Panc1 (cell line): ENCODE measurements at regions not wholly inside any gene's neighbourhood (a gene's known extent, or its start where the extent isn't known, plus 50 kb on each side); places are given as distances from the start of the nearest gene placed in this dataset.

Experiments
- ATAC-seq: fragments of 200-7000 bp; cut with Tn5 transposase; 2 replicates; pipeline ENCODE4 v1.9.1; 2020; ENCODE audit warnings: mild to moderate bottlenecking, moderate library complexity
- BruUV-seq: library from RNA; stranded (reverse); fragments of 400-500 nt; replicated peaks from 2 replicates; lab custom pipeline; 2021; lab: Mats Ljungman, UMichigan
- CTCF ChIA-PET: fragments of 300-600 bp; sonication (Branson Sonifier 250); formaldehyde crosslinking; loops from one replicate; lab custom pipeline; 2022; ENCODE audit warnings: antibody characterized with exemption; lab: Charles Lee
- POLR2A ChIA-PET: fragments of 300-600 bp; sonication (Branson Sonifier 250); formaldehyde crosslinking; loops from one replicate; lab custom pipeline; 2022; ENCODE audit warnings: antibody characterized with exemption; lab: Charles Lee
- DNase-seq: peaks from one replicate; pipeline ENCODE4 v3.0.0-alpha.2; 2010; ENCODE audit warnings: low read depth, low spot score
- H3K27ac ChIP-seq: 2 replicates; pipeline ENCODE4 v1.5.1; 2011; ENCODE audit warnings: mild to moderate bottlenecking, low read length, inconsistent platforms
- H3K27me3 ChIP-seq: fragments of 200-500 bp; sonication (Bioruptor generic); 2 replicates; pipeline ENCODE4 v1.6.0; 2014; ENCODE audit warnings: low read length, inconsistent platforms; ENCODE audit not compliant: control insufficient read depth, insufficient read depth
- H3K36me3 ChIP-seq: fragments of 200-500 bp; sonication (Bioruptor generic); 2 replicates; pipeline ENCODE4 v1.5.1; 2014; ENCODE audit warnings: inconsistent platforms, mild to moderate bottlenecking, low read length, moderate library complexity; ENCODE audit not compliant: control insufficient read depth, insufficient read depth
- H3K4me1 ChIP-seq: 2 replicates; pipeline ENCODE4 v1.5.1; 2011; ENCODE audit warnings: inconsistent platforms, mild to moderate bottlenecking, low read length, moderate library complexity; ENCODE audit not compliant: control insufficient read depth, insufficient read depth
- H3K4me3 ChIP-seq, 2 experiments: 2 replicates each; pipeline ENCODE4 v1.5.1; 2011 to 2012; ENCODE audit warnings: low read depth in 2 of 2, low read length in 2 of 2, mild to moderate bottlenecking in 2 of 2, inconsistent platforms in 1 of 2, moderate library complexity in 1 of 2
- H3K9me3 ChIP-seq: fragments of 200-500 bp; sonication (Bioruptor generic); 2 replicates; pipeline ENCODE4 v1.5.1; 2014; ENCODE audit warnings: low read depth, mild to moderate bottlenecking, inconsistent platforms, low read length, moderate library complexity; ENCODE audit not compliant: control insufficient read depth, insufficient read depth
- CTCF ChIP-seq: fragments of 450-650 bp; IDR thresholded peaks from 2 replicates; pipeline ENCODE4 v1.5.1; 2017; ENCODE audit warnings: mild to moderate bottlenecking
- POLR2AphosphoS5 ChIP-seq: IDR thresholded peaks from 2 replicates; pipeline ENCODE4 v1.6.1; 2012; ENCODE audit warnings: mild to moderate bottlenecking, low read depth, low read length, moderate library complexity
- SIN3A ChIP-seq: IDR thresholded peaks from 2 replicates; pipeline ENCODE4 v1.6.1; 2012; ENCODE audit warnings: low read depth, mild to moderate bottlenecking, low read length, moderate library complexity, borderline replicate concordance; ENCODE audit not compliant: insufficient read depth
- TCF7L2 ChIP-seq: IDR thresholded peaks from 2 replicates; pipeline ENCODE4 v1.6.1; 2011; ENCODE audit warnings: mild to moderate bottlenecking, low read depth, low read length, inconsistent platforms
- in situ Hi-C: cut with HindIII; loops from 2 replicates; pipeline ENCODE4 v1.10.0; 2016; ENCODE audit warnings: low sequenced_read_pairs, low pct_unique_long_range_greater_than_20kb
- intact Hi-C: fragments of 100-400 bp; cut with micrococcal nuclease; formaldehyde crosslinking; loops from one replicate; pipeline ENCODE4 v1.10.0; 2022; ENCODE audit not compliant: unreplicated experiment
- TF ChIP-seq, protein P1 (sequence below), 2 experiments: IDR thresholded peaks; 2 replicates each; pipeline ENCODE4 v1.6.1; 2011 to 2012; ENCODE audit warnings: low read depth in 2 of 2, control low read depth in 1 of 2, low read length in 1 of 2, mild to moderate bottlenecking in 1 of 2, moderate library complexity in 1 of 2; ENCODE audit not compliant: insufficient read depth in 1 of 2

- no peaks in the 10 kb centered on the region for H3K36me3 ChIP-seq
- TF ChIP-seq SIN3A (no peak), TCF7L2 (no peak), POLR2AphosphoS5 (no peak), CTCF (no peak)
- TF ChIP-seq, protein P1, sequence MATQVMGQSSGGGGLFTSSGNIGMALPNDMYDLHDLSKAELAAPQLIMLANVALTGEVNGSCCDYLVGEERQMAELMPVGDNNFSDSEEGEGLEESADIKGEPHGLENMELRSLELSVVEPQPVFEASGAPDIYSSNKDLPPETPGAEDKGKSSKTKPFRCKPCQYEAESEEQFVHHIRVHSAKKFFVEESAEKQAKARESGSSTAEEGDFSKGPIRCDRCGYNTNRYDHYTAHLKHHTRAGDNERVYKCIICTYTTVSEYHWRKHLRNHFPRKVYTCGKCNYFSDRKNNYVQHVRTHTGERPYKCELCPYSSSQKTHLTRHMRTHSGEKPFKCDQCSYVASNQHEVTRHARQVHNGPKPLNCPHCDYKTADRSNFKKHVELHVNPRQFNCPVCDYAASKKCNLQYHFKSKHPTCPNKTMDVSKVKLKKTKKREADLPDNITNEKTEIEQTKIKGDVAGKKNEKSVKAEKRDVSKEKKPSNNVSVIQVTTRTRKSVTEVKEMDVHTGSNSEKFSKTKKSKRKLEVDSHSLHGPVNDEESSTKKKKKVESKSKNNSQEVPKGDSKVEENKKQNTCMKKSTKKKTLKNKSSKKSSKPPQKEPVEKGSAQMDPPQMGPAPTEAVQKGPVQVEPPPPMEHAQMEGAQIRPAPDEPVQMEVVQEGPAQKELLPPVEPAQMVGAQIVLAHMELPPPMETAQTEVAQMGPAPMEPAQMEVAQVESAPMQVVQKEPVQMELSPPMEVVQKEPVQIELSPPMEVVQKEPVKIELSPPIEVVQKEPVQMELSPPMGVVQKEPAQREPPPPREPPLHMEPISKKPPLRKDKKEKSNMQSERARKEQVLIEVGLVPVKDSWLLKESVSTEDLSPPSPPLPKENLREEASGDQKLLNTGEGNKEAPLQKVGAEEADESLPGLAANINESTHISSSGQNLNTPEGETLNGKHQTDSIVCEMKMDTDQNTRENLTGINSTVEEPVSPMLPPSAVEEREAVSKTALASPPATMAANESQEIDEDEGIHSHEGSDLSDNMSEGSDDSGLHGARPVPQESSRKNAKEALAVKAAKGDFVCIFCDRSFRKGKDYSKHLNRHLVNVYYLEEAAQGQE (IDR thresholded peaks at IDR 0.05; ENCODE audit: insufficient read depth in 1 of 2, low read depth in 2 of 2, low read length in 1 of 2): no peak
- no peak overlapping the region for H3K27ac ChIP-seq
- BruUV-seq: no TSS peak
- no peak overlapping the region for H3K4me3 ChIP-seq
- intact Hi-C loops: no loop called here
- ChIA-PET POLR2A (no interaction called here), CTCF (no interaction called here)
- no peaks in the 10 kb centered on the region for H3K27me3 ChIP-seq
- ATAC-seq (no peak), DNase-seq (no peak)
- peaks cover 21% of the 10 kb centered on the region for H3K4me1 ChIP-seq
- no peaks in the 10 kb centered on the region for H3K9me3 ChIP-seq
- in situ Hi-C loops: no loop called here
Observed at GRCh38 chr5:160480652-160481051, 59.0 kb downstream of the PTTG1 start.

DNA sequence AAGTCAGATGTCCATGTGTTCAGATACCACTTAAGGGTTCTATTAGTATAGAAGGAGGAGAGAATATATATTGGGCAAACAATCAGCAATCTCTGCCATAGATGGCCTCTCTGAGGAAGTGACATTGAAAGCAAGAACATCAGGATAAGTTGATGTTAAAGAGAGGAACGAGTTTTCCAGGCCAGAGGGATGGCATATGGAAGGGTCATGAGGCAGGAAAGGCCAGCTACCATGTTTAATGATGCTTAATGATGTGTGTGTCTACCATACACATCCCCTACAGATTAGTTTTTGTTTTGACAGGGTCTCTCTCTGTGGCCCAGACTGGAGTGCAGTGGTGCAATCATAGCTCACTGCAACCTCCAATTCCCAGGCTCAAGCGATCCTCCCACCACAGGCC is 63.0 kb downstream of the PTTG1 start:
- ChIA-PET CTCF (no interaction called here), POLR2A (interaction anchor here (0.6 kb wide), 1 partner anchor 164 kb away, joined by 8 read pairs; no protein-coding TSS in a partner anchor)
- Histone ChIP-seq H3K27me3 (no peaks in the 10 kb centered on the region), H3K4me1 (peaks cover 11% of the 10 kb centered on the region; the same call in 1 of the 2 replicates), H3K9me3 (no peaks in the 10 kb centered on the region), H3K36me3 (no peaks in the 10 kb centered on the region), H3K27ac (no peak overlapping the region), H3K4me3 (no peak overlapping the region)
- in situ Hi-C loops (no loop called here), intact Hi-C loops (no loop called here)
- ATAC-seq (no peak), DNase-seq (no peak)
- TF ChIP-seq, protein P1 (IDR thresholded peaks at IDR 0.05; ENCODE audit: insufficient read depth in 1 of 2, low read depth in 2 of 2, low read length in 1 of 2): no peak
- TF ChIP-seq POLR2AphosphoS5 (no peak), TCF7L2 (no peak), CTCF (no peak), SIN3A (no peak)
- no TSS peak for BruUV-seq
